ENCODE measurements at regions not wholly inside any gene's neighbourhood (a gene's known extent, or its start where the extent isn't known, plus 50 kb on each side); places are given as distances from the start of the nearest gene placed in this dataset.
"Not testable (repeated sequence)": the region's sequence is repeated elsewhere in the genome, so short reads cannot be mapped to it uniquely, and the experiment has no call there.

- no peak overlapping the region for H3K27ac ChIP-seq
- H3K4me1 ChIP-seq (ENCODE audit: control insufficient read depth in 1 of 2, insufficient read depth in 1 of 2, low read depth in 1 of 2, low read length in 1 of 2), result no peaks in the 10 kb centered on the region
- H3K36me3 ChIP-seq, result no peaks in the 10 kb centered on the region
- no peaks in the 10 kb centered on the region for H3K9me3 ChIP-seq
- H3K27me3 ChIP-seq, result no peaks in the 10 kb centered on the region
- no peak overlapping the region for H3K4me3 ChIP-seq (ENCODE audit: low read depth in 1 of 2, low read length in 1 of 2)
- no peak for TF ChIP-seq CTCF (IDR thresholded peaks at IDR 0.05)
Measured at GRCh38 chr13:74273581-74273980, 139.4 kb upstream of the KLF12 start.

- Histone ChIP-seq H3K4me1 (ENCODE audit: control insufficient read depth in 1 of 2, insufficient read depth in 1 of 2, low read depth in 1 of 2, low read length in 1 of 2) (no peaks in the 10 kb centered on the region), H3K4me3 (ENCODE audit: low read depth in 1 of 2, low read length in 1 of 2) (no peak overlapping the region), H3K9me3 (no peaks in the 10 kb centered on the region), H3K36me3 (no peaks in the 10 kb centered on the region), H3K27me3 (no peaks in the 10 kb centered on the region), H3K27ac (no peak overlapping the region)
- TF ChIP-seq CTCF (IDR thresholded peaks at IDR 0.05), result no peak
Measured at GRCh38 chr13:74272826-74273225, 138.6 kb upstream of the KLF12 start.

- Histone ChIP-seq H3K9me3 (no peaks in the 10 kb centered on the region), H3K27me3 (no peaks in the 10 kb centered on the region)
- TF ChIP-seq CTCF (IDR thresholded peaks at IDR 0.05), result no peak
Measured at GRCh38 chr13:74270018-74270417, 135.8 kb upstream of the KLF12 start.

GRCh38 chr13:74266861-74267260, 132.7 kb upstream of the KLF12 start:
- Histone ChIP-seq H3K36me3 (no peaks in the 10 kb centered on the region), H3K4me1 (ENCODE audit: control insufficient read depth in 1 of 2, insufficient read depth in 1 of 2, low read depth in 1 of 2, low read length in 1 of 2) (no peaks in the 10 kb centered on the region), H3K27ac (no peak overlapping the region), H3K9me3 (no peaks in the 10 kb centered on the region), H3K27me3 (no peaks in the 10 kb centered on the region), H3K4me3 (ENCODE audit: low read depth in 1 of 2, low read length in 1 of 2) (no peak overlapping the region)
- TF ChIP-seq CTCF (IDR thresholded peaks at IDR 0.05), result no peak

More at GRCh38 chr13:74270018-74270417, 135.8 kb upstream of the KLF12 start:
- H3K4me3 ChIP-seq (ENCODE audit: low read depth in 1 of 2, low read length in 1 of 2), result no peak overlapping the region
- H3K4me1 ChIP-seq (ENCODE audit: control insufficient read depth in 1 of 2, insufficient read depth in 1 of 2, low read depth in 1 of 2, low read length in 1 of 2), result no peaks in the 10 kb centered on the region
- no peak overlapping the region for H3K27ac ChIP-seq
- H3K36me3 ChIP-seq, result no peaks in the 10 kb centered on the region

GRCh38 chr13:74266309-74266708, 132.1 kb upstream of the KLF12 start:
- Histone ChIP-seq H3K4me3 (ENCODE audit: low read depth in 1 of 2, low read length in 1 of 2) (no peak overlapping the region), H3K27me3 (no peaks in the 10 kb centered on the region), H3K36me3 (no peaks in the 10 kb centered on the region), H3K9me3 (no peaks in the 10 kb centered on the region), H3K4me1 (ENCODE audit: control insufficient read depth in 1 of 2, insufficient read depth in 1 of 2, low read depth in 1 of 2, low read length in 1 of 2) (no peaks in the 10 kb centered on the region), H3K27ac (no peak overlapping the region)
- no peak for TF ChIP-seq CTCF (IDR thresholded peaks at IDR 0.05)

GRCh38 chr13:74264333-74264732, 130.1 kb upstream of the KLF12 start:
- no peaks in the 10 kb centered on the region for H3K9me3 ChIP-seq
- H3K27ac ChIP-seq, result no peak overlapping the region
- TF ChIP-seq CTCF (IDR thresholded peaks at IDR 0.05), result no peak

GRCh38 chr13:74260420-74260819, 126.2 kb upstream of the KLF12 start:
- H3K9me3 ChIP-seq; H3K4me3 ChIP-seq (ENCODE audit: low read depth in 1 of 2, low read length in 1 of 2); H3K27ac ChIP-seq; H3K4me1 ChIP-seq (ENCODE audit: control insufficient read depth in 1 of 2, insufficient read depth in 1 of 2, low read depth in 1 of 2, low read length in 1 of 2); H3K36me3 ChIP-seq; H3K27me3 ChIP-seq: not testable (repeated sequence)

More at GRCh38 chr13:74264333-74264732, 130.1 kb upstream of the KLF12 start:
- no peak overlapping the region for H3K4me3 ChIP-seq (ENCODE audit: low read depth in 1 of 2, low read length in 1 of 2)
- H3K4me1 ChIP-seq (ENCODE audit: control insufficient read depth in 1 of 2, insufficient read depth in 1 of 2, low read depth in 1 of 2, low read length in 1 of 2), result no peaks in the 10 kb centered on the region
- no peaks in the 10 kb centered on the region for H3K36me3 ChIP-seq
- H3K27me3 ChIP-seq, result no peaks in the 10 kb centered on the region
